A673 (cell line): ENCODE measurements at regions not wholly inside any gene's neighbourhood (a gene's known extent, or its start where the extent isn't known, plus 50 kb on each side); places are given as distances from the start of the nearest gene placed in this dataset.

ENCODE experiments used
- BruUV-seq: library from RNA; stranded (reverse); fragments of 400-500 nt; replicated peaks from 2 replicates; lab custom pipeline; 2021; lab: Mats Ljungman, UMichigan
- CTCF ChIA-PET: fragments of 300-600 bp; sonication (Branson Sonifier 250); formaldehyde crosslinking; loops from one replicate; lab custom pipeline; 2022; ENCODE audit warnings: antibody characterized with exemption; lab: Charles Lee
- POLR2A ChIA-PET: fragments of 300-600 bp; sonication (Branson Sonifier 250); formaldehyde crosslinking; loops from one replicate; lab custom pipeline; 2022; ENCODE audit warnings: antibody characterized with exemption; ENCODE audit not compliant: low non-redundant PET; lab: Charles Lee
- DNase-seq: peaks from one replicate; pipeline ENCODE4 v3.0.0-alpha.2; 2015; ENCODE audit warnings: low spot score
- H3K27ac ChIP-seq: fragments of 200-600 bp; sonication (generic); 2 replicates; pipeline ENCODE4 v1.5.1; 2016; ENCODE audit warnings: mixed run types, low read depth, mild to moderate bottlenecking, mixed read lengths, antibody characterized with exemption, low read length; ENCODE audit not compliant: poor library complexity, severe bottlenecking
- H3K27me3 ChIP-seq: fragments of 200-600 bp; sonication (generic); replicated peaks from 2 replicates; pipeline ENCODE4 v1.6.1; 2017; ENCODE audit warnings: mixed run types, low read depth, mild to moderate bottlenecking, mixed read lengths, antibody characterized with exemption, low read length; ENCODE audit not compliant: insufficient read depth, poor library complexity
- H3K36me3 ChIP-seq: fragments of 200-600 bp; sonication (generic); 2 replicates; pipeline ENCODE4 v1.6.1; 2016; ENCODE audit warnings: mixed run types, mild to moderate bottlenecking, mixed read lengths, antibody characterized with exemption, low read length; ENCODE audit not compliant: insufficient read depth, poor library complexity, severe bottlenecking
- H3K4me1 ChIP-seq: fragments of 200-600 bp; sonication (generic); 2 replicates; pipeline ENCODE4 v1.6.1; 2017; ENCODE audit warnings: mixed run types, mild to moderate bottlenecking, mixed read lengths, antibody characterized with exemption, low read length; ENCODE audit not compliant: insufficient read depth, poor library complexity, severe bottlenecking
- H3K4me3 ChIP-seq: fragments of 200-600 bp; sonication (generic); 2 replicates; pipeline ENCODE4 v1.5.1; 2016; ENCODE audit warnings: low read depth, mixed run types, mild to moderate bottlenecking, mixed read lengths, low read length; ENCODE audit not compliant: poor library complexity, severe bottlenecking
- H3K9me3 ChIP-seq: fragments of 200-600 bp; sonication (generic); 2 replicates; pipeline ENCODE4 v1.6.1; 2016; ENCODE audit warnings: mixed run types, low read depth, mild to moderate bottlenecking, mixed read lengths, antibody characterized with exemption, low read length; ENCODE audit not compliant: poor library complexity, severe bottlenecking
- CTCF ChIP-seq: fragments of 300-800, 200-600 bp; sonication (generic); conservative IDR thresholded peaks from 2 replicates; pipeline ENCODE4 v1.5.1; 2017; ENCODE audit warnings: low read depth, mild to moderate bottlenecking, antibody characterized with exemption, low read length, moderate library complexity, mixed read lengths
- EZH2 ChIP-seq: fragments of 200-600 bp; sonication (generic); IDR thresholded peaks from 2 replicates; pipeline ENCODE4 v1.6.1; 2017; ENCODE audit warnings: borderline replicate concordance, low read depth, mild to moderate bottlenecking, mixed read lengths, antibody characterized with exemption, low read length; ENCODE audit not compliant: poor library complexity, severe bottlenecking
- intact Hi-C: fragments of 100-400 bp; cut with micrococcal nuclease; formaldehyde crosslinking; loops from one replicate; pipeline ENCODE4 v1.10.0; 2022; ENCODE audit not compliant: unreplicated experiment

DNA sequence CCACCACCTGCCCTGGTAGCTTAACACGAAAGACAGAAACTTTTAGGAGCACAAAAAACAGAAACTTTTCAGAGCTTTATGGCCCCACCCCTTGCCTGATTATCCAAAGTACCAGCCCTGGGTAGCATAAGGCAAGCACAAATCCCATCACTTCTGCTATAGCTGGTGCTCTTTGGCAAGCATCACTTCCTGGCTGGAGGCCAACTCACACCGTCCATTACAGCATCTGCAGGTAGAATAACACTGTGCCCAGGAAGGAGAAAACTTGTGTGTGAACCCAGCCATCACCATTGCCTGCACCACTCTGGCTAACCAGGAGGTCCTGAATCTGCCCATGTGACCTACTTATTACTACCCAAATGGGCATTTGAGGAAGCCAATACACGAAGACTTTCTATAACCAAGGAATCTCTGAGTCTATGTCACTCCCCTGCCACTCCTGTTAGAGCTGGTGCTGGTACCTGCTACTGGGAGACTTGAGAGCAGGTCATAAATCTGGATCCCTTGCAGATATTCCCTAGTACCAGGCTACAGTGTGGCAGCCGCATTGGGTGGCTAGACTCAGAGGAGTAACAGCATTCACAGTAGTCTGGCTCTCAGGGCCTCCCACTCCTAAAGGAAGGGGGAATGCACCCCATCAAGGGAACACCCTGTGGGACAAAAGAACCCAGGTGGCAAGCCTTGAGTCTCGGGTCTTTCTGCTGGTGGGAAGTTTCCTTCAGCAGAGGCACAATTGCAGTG lies 73.3 kb upstream of the AKAP13 start:
- TF ChIP-seq EZH2 (no peak), CTCF (no peak)
- Histone ChIP-seq H3K9me3 (no peaks in the 10 kb centered on the region), H3K27me3 (no peaks in the 10 kb centered on the region), H3K36me3 (no peaks in the 10 kb centered on the region), H3K27ac (no peak overlapping the region), H3K4me1 (no peaks in the 10 kb centered on the region), H3K4me3 (no peak overlapping the region)
- intact Hi-C loops, result no loop called here
- BruUV-seq, result no TSS peak
- ChIA-PET CTCF (no interaction called here), POLR2A (no interaction called here)
- no peak for DNase-seq

- no peak for DNase-seq
- TF ChIP-seq CTCF, result no peak
- Histone ChIP-seq H3K27me3 (no peaks in the 10 kb centered on the region), H3K9me3 (no peaks in the 10 kb centered on the region), H3K27ac (no peak overlapping the region), H3K36me3 (no peaks in the 10 kb centered on the region), H3K4me1 (no peaks in the 10 kb centered on the region), H3K4me3 (no peak overlapping the region)
- ChIA-PET POLR2A (no interaction called here), CTCF (no interaction called here)
- no TSS peak for BruUV-seq
- intact Hi-C loops, result no loop called here
Observed at GRCh38 chr15:85307687-85308045, 72.7 kb upstream of the AKAP13 start.

DNA sequence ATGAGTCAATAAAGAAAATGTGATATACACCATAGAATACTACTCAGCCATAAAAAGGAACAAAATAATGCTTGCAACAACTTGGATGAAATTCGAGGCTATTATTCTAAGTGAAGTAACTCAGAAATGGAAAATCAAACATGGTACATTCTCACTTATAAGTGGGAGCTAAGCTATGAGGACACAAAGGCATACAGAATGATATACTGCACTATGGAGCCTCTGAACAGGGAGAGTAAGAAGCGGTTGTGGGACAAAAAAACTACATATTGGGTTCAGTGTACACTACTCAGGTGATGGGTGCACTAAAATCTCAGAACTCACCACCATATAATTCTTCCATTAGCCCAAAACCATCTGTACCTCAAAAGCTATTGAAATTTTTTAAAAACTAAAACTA lies 68.8 kb upstream of the AKAP13 start:
- Histone ChIP-seq H3K9me3 (no peaks in the 10 kb centered on the region), H3K4me3 (no peak overlapping the region), H3K27me3 (no peaks in the 10 kb centered on the region), H3K36me3 (no peaks in the 10 kb centered on the region), H3K4me1 (no peaks in the 10 kb centered on the region), H3K27ac (no peak overlapping the region)
- ChIA-PET POLR2A (no interaction called here), CTCF (no interaction called here)
- BruUV-seq, result no TSS peak
- TF ChIP-seq EZH2, result no peak
- TF ChIP-seq CTCF, result no peak
- no peak for DNase-seq
- intact Hi-C loops, result loop anchor here (5.0 kb wide), 1 partner anchor 51 kb away; no protein-coding TSS in a partner anchor
